Mesendoderm (in vitro differentiated cells): ENCODE measurements at regions not wholly inside any gene's neighbourhood (a gene's known extent, or its start where the extent isn't known, plus 50 kb on each side); places are given as distances from the start of the nearest gene placed in this dataset.

Source experiments
- DNase-seq: peaks from one replicate; pipeline ENCODE4 v3.0.0; 2013
- H2AK5ac ChIP-seq: 2 replicates; pipeline ENCODE4 v1.6.1; 2013; ENCODE audit warnings: low read length, inconsistent platforms
- H2BK120ac ChIP-seq: 2 replicates; pipeline ENCODE4 v1.6.1; 2013; ENCODE audit warnings: low read depth, mild to moderate bottlenecking, low read length, moderate library complexity, mixed read lengths
- H2BK15ac ChIP-seq: replicated peaks from 2 replicates; pipeline ENCODE4 v1.6.1; 2013; ENCODE audit warnings: low read depth, mild to moderate bottlenecking, moderate library complexity
- H2BK5ac ChIP-seq: 2 replicates; pipeline ENCODE4 v1.6.1; 2013; ENCODE audit warnings: low read length, inconsistent platforms
- H3K18ac ChIP-seq: 2 replicates; pipeline ENCODE4 v1.6.1; 2013; ENCODE audit warnings: mild to moderate bottlenecking, low read length, mixed read lengths
- H3K23ac ChIP-seq: one replicate; pipeline ENCODE4 v1.6.1; 2013; ENCODE audit warnings: low read length
- H3K27ac ChIP-seq: 2 replicates; pipeline ENCODE4 v1.5.1; 2013; ENCODE audit warnings: low read depth, mild to moderate bottlenecking, inconsistent platforms, low read length, moderate library complexity
- H3K27me3 ChIP-seq: 2 replicates; pipeline ENCODE4 v1.6.1; 2013; ENCODE audit warnings: low read length, control low read depth, mild to moderate bottlenecking, inconsistent platforms; ENCODE audit not compliant: insufficient read depth, poor library complexity
- H3K36me3 ChIP-seq: 2 replicates; pipeline ENCODE4 v1.6.1; 2013; ENCODE audit warnings: low read length, inconsistent platforms; ENCODE audit not compliant: control insufficient read depth, insufficient read depth
- H3K4ac ChIP-seq: one replicate; pipeline ENCODE4 v1.6.1; 2013; ENCODE audit warnings: low read depth, mild to moderate bottlenecking, low read length, moderate library complexity
- H3K4me1 ChIP-seq: 2 replicates; pipeline ENCODE4 v1.6.1; 2013; ENCODE audit warnings: low read depth, low read length, inconsistent platforms; ENCODE audit not compliant: control insufficient read depth
- H3K4me2 ChIP-seq: 2 replicates; pipeline ENCODE4 v1.6.1; 2013; ENCODE audit warnings: low read length
- H3K4me3 ChIP-seq: 2 replicates; pipeline ENCODE4 v1.5.1; 2013; ENCODE audit warnings: mild to moderate bottlenecking, low read length
- H3K56ac ChIP-seq: one replicate; pipeline ENCODE4 v1.6.1; 2013; ENCODE audit warnings: low read length
- H3K79me1 ChIP-seq: 2 replicates; pipeline ENCODE4 v1.6.1; 2013; ENCODE audit warnings: low read length, inconsistent platforms
- H3K79me2 ChIP-seq: 2 replicates; pipeline ENCODE4 v1.6.1; 2013; ENCODE audit warnings: mild to moderate bottlenecking, low read length; ENCODE audit not compliant: control insufficient read depth, insufficient read depth
- H3K9ac ChIP-seq: 2 replicates; pipeline ENCODE4 v1.6.1; 2013; ENCODE audit warnings: low read length, inconsistent platforms
- H4K5ac ChIP-seq: one replicate; pipeline ENCODE4 v1.6.1; 2013; ENCODE audit warnings: low read length
- H4K8ac ChIP-seq: one replicate; pipeline ENCODE4 v1.6.1; 2013; ENCODE audit warnings: low read depth, mild to moderate bottlenecking, control low read depth, low read length, moderate library complexity
- WGBS: extraction: QIAGEN DNeasy Blood & Tissue Kit; methylation state at CpG from one replicate; pipeline ENCODE4 v1.1.7; 2013; ENCODE audit warnings: low lambda C conversion rate, missing lambda C conversion rate; ENCODE audit not compliant: insufficient coverage; ENCODE audit errors: extremely low coverage; 5-methylcytosine and 5-hydroxymethylcytosine counted together

DNA sequence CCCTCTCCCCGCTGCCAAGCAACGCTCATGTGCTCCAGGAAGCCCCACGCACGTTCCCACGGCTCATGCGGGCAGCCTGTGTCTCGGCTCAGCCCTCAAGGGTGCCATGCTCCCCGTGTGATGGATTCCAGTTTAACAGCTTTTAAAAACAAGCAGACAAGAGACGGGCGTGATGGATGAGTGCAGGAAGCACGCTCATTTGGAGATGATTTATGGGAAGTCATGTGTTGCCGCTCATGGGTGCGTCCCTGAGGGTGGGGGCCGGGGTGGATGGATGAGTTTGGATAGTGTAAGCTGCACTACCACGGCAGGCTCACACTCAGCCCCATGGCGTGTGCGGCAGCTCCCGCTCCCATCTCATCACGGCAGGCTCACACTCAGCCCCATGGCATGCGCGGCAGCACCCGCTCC is 132.8 kb downstream of the RBFOX3 start:
- Histone ChIP-seq H3K9ac (no peak overlapping the region), H3K23ac (no peak overlapping the region), H3K4me3 (no peak overlapping the region), H3K4me1 (no peaks in the 10 kb centered on the region), H2BK120ac (no peak overlapping the region), H3K36me3 (no peaks in the 10 kb centered on the region), H3K56ac (no peak overlapping the region), H3K79me2 (no peaks in the 10 kb centered on the region), H3K79me1 (no peaks in the 10 kb centered on the region), H3K4me2 (no peak overlapping the region), H3K18ac (no peak overlapping the region), H2AK5ac (no peak overlapping the region), H4K5ac (no peak overlapping the region), H3K4ac (no peak overlapping the region), H2BK5ac (no peak overlapping the region), H3K27me3 (no peaks in the 10 kb centered on the region), H3K27ac (no peak overlapping the region), H2BK15ac (no peak overlapping the region), H4K8ac (no peak overlapping the region)
- no CpG with 5 or more reads among the region's 22 CpGs for WGBS
- DNase-seq: no peak

DNA sequence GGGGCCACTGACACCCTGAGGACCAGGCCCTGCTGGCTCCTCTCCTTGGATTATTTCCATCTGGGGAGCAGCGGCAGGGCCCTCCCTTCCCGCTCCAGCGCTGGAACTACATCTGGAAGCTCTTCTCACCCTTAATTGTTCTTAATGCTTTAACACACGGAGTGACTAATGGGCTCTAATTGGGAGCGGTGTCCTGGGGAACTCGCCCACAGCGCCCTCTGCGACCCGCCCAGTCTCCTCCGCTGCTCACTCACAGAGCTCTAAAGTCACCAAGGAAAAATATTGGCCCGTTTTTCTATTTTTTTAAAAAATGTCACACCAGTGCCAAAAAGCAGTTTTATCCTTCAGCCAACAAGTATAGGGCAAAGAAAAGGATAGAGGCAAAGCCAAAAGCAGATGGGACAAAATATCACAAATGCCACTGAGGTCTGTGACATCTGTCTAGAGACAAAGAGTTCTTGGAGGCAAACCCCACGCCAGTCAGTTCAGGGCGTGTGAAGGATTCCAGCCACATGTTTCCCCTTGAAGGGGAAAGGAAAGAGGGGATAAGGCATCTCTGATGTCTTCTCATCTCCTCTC is 134.7 kb downstream of the RBFOX3 start:
- H2BK15ac ChIP-seq: no peak overlapping the region
- H3K36me3 ChIP-seq: no peaks in the 10 kb centered on the region
- no peak overlapping the region for H2BK120ac ChIP-seq
- no peaks in the 10 kb centered on the region for H3K79me2 ChIP-seq
- H3K27me3 ChIP-seq: no peaks in the 10 kb centered on the region
- no peaks in the 10 kb centered on the region for H3K79me1 ChIP-seq
- DNase-seq: peak; percentile 21
- no peak overlapping the region for H4K8ac ChIP-seq
- H2BK5ac ChIP-seq: no peak overlapping the region
- no peak overlapping the region for H3K23ac ChIP-seq
- H3K56ac ChIP-seq: no peak overlapping the region
- no peak overlapping the region for H3K27ac ChIP-seq
- WGBS: no CpG with 5 or more reads among the region's 13 CpGs
- H3K4me3 ChIP-seq: no peak overlapping the region
- no peak overlapping the region for H2AK5ac ChIP-seq
- no peak overlapping the region for H3K4me2 ChIP-seq
- no peak overlapping the region for H3K9ac ChIP-seq
- H3K4ac ChIP-seq: no peak overlapping the region
- no peak overlapping the region for H4K5ac ChIP-seq
- no peaks in the 10 kb centered on the region for H3K4me1 ChIP-seq
- H3K18ac ChIP-seq: no peak overlapping the region

DNA sequence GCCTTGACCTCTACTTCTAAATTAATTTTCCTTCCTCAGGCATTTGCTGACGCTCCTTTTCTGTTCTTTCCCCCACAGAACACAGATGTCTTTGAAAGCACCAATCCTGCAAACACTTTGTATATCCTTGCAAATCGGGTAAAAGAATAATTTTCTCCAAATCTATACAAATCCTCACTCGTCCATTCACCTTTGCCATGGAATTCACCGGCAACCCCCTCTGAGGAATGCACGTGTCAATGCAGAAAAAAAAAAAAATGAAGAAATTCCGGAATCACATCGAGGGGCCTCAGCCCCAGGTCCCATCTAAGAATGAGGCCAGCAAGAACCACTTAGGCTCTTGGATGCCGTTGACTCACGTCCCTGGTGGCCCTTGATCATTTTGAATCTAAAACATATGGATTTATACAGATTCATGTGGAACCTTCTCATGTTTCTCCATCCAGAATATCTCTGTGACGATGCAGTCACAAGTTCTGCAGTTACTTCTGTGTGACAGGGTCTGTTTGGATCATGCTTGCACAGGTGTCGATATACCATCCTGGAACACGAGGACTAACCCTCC is 136.9 kb downstream of the RBFOX3 start:
- H4K8ac ChIP-seq: no peak overlapping the region
- H4K5ac ChIP-seq: no peak overlapping the region
- H2BK120ac ChIP-seq: no peak overlapping the region
- no peak overlapping the region for H3K23ac ChIP-seq
- H3K79me2 ChIP-seq: no peaks in the 10 kb centered on the region
- no peak overlapping the region for H3K56ac ChIP-seq
- H3K36me3 ChIP-seq: no peaks in the 10 kb centered on the region
- no peak overlapping the region for H2AK5ac ChIP-seq
- H3K27ac ChIP-seq: no peak overlapping the region
- H3K4me1 ChIP-seq: no peaks in the 10 kb centered on the region
- no peak overlapping the region for H3K9ac ChIP-seq
- 100% methylated on average over 2 of the region's 12 CpGs for WGBS
- DNase-seq: no peak
- no peak overlapping the region for H2BK5ac ChIP-seq
- H3K18ac ChIP-seq: no peak overlapping the region
- H3K4me3 ChIP-seq: no peak overlapping the region
- no peaks in the 10 kb centered on the region for H3K79me1 ChIP-seq
- no peaks in the 10 kb centered on the region for H3K27me3 ChIP-seq
- no peak overlapping the region for H3K4ac ChIP-seq
- H2BK15ac ChIP-seq: no peak overlapping the region
- no peak overlapping the region for H3K4me2 ChIP-seq

DNA sequence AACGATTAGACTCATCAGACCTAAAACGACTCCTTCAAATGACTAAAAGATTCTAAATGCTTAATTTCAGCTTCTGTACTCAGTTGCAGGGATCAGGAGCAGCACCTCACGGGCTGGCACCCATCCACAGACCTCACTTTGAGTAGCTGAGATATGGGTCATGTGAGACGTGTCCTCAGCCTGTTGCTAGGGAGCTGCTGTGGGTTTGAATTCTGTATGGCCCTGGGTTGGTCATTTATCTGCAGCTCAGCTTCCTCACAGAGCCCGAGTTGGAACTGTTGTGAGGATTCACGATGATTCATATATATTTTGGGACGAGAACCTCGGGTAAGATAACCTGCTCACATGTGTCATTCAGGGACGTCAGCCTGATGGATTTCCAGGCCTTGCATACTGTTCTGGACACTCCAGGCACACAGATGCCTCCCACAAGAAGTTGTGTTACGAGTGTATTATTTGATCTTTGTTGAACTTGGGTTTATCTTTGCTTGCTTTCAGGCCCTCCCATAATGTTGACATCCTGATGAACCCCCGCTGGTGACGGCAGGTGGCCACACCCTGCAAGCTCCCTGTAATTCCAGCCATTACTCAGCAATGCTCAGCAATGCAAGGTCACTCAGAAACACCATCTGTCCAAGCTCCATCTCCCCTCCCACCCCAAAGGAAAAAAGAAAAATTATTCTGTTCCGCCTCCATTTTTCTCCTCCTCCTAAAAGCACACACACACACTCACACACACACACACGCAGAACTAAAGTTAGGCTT is 137.6 kb downstream of the RBFOX3 start:
- Histone ChIP-seq H2BK120ac (no peak overlapping the region), H4K8ac (no peak overlapping the region), H3K79me2 (no peaks in the 10 kb centered on the region), H2BK15ac (no peak overlapping the region), H3K4me1 (no peaks in the 10 kb centered on the region), H2BK5ac (no peak overlapping the region), H2AK5ac (no peak overlapping the region), H3K23ac (no peak overlapping the region), H4K5ac (no peak overlapping the region), H3K4ac (no peak overlapping the region), H3K4me2 (no peak overlapping the region), H3K27ac (no peak overlapping the region), H3K79me1 (no peaks in the 10 kb centered on the region), H3K56ac (no peak overlapping the region), H3K9ac (no peak overlapping the region), H3K18ac (no peak overlapping the region), H3K27me3 (no peaks in the 10 kb centered on the region), H3K4me3 (no peak overlapping the region), H3K36me3 (no peaks in the 10 kb centered on the region)
- no CpG with 5 or more reads among the region's 14 CpGs for WGBS
- no peak for DNase-seq

GRCh38 chr17:79470754-79471153 is 140.1 kb downstream of the RBFOX3 start:
- H3K4ac ChIP-seq: no peak overlapping the region
- H3K23ac ChIP-seq: no peak overlapping the region
- no peaks in the 10 kb centered on the region for H3K79me1 ChIP-seq
- H3K4me1 ChIP-seq: no peaks in the 10 kb centered on the region
- no peak overlapping the region for H2BK15ac ChIP-seq
- H3K4me3 ChIP-seq: no peak overlapping the region
- H3K27me3 ChIP-seq: no peaks in the 10 kb centered on the region
- H2BK120ac ChIP-seq: no peak overlapping the region
- no peak overlapping the region for H4K5ac ChIP-seq
- no CpG with 5 or more reads among the region's 4 CpGs for WGBS
- H2BK5ac ChIP-seq: no peak overlapping the region
- no peak overlapping the region for H3K56ac ChIP-seq
- no peaks in the 10 kb centered on the region for H3K36me3 ChIP-seq
- no peaks in the 10 kb centered on the region for H3K79me2 ChIP-seq
- no peak overlapping the region for H3K27ac ChIP-seq
- H3K9ac ChIP-seq: no peak overlapping the region
- H2AK5ac ChIP-seq: no peak overlapping the region
- H3K4me2 ChIP-seq: no peak overlapping the region
- no peak for DNase-seq
- no peak overlapping the region for H4K8ac ChIP-seq
- H3K18ac ChIP-seq: no peak overlapping the region
